ENCODE measurements at regions not wholly inside any gene's neighbourhood (a gene's known extent, or its start where the extent isn't known, plus 50 kb on each side); places are given as distances from the start of the nearest gene placed in this dataset.

GRCh38 chr2:56682397-56682760, 498.6 kb downstream of the CCDC85A start:
- in situ Hi-C loops (cut with MboI; ENCODE audit: low pct_unique_long_range_greater_than_20kb, low sequenced_read_pairs), result no loop called here
- DNase-seq, result no peak

GRCh38 chr2:56684327-56684726, 500.5 kb downstream of the CCDC85A start:
- no peak for DNase-seq
- in situ Hi-C loops (cut with MboI; ENCODE audit: low pct_unique_long_range_greater_than_20kb, low sequenced_read_pairs), result no loop called here

- DNase-seq, result no peak
- in situ Hi-C loops (cut with MboI; ENCODE audit: low pct_unique_long_range_greater_than_20kb, low sequenced_read_pairs), result no loop called here
Measured at GRCh38 chr2:56685205-56685604, 501.4 kb downstream of the CCDC85A start.

- DNase-seq, result no peak
- in situ Hi-C loops (cut with MboI; ENCODE audit: low pct_unique_long_range_greater_than_20kb, low sequenced_read_pairs), result no loop called here
Measured at GRCh38 chr2:56687169-56687568, 503.4 kb downstream of the CCDC85A start.

- in situ Hi-C loops (cut with MboI; ENCODE audit: low pct_unique_long_range_greater_than_20kb, low sequenced_read_pairs), result no loop called here
- no peak for DNase-seq
Measured at GRCh38 chr2:56688661-56689060, 504.9 kb downstream of the CCDC85A start.

GRCh38 chr2:56693501-56693900, 509.7 kb downstream of the CCDC85A start:
- no peak for DNase-seq
- in situ Hi-C loops (cut with MboI; ENCODE audit: low pct_unique_long_range_greater_than_20kb, low sequenced_read_pairs), result no loop called here

- in situ Hi-C loops (cut with MboI; ENCODE audit: low pct_unique_long_range_greater_than_20kb, low sequenced_read_pairs), result no loop called here
- DNase-seq, result no peak
Measured at GRCh38 chr2:56703001-56703400, 519.2 kb downstream of the CCDC85A start.

- in situ Hi-C loops (cut with MboI; ENCODE audit: low pct_unique_long_range_greater_than_20kb, low sequenced_read_pairs), result no loop called here
Measured at GRCh38 chr2:56705713-56706112, 521.9 kb downstream of the CCDC85A start.

GRCh38 chr2:56707218-56707617, 523.4 kb downstream of the CCDC85A start:
- DNase-seq, result no peak
- in situ Hi-C loops (cut with MboI; ENCODE audit: low pct_unique_long_range_greater_than_20kb, low sequenced_read_pairs), result no loop called here

More at GRCh38 chr2:56705713-56706112, 521.9 kb downstream of the CCDC85A start:
- no peak for DNase-seq

GRCh38 chr2:56707650-56708049, 523.9 kb downstream of the CCDC85A start:
- in situ Hi-C loops (cut with MboI; ENCODE audit: low pct_unique_long_range_greater_than_20kb, low sequenced_read_pairs), result no loop called here
- DNase-seq, result no peak

GRCh38 chr2:56709181-56709580, 525.4 kb downstream of the CCDC85A start:
- no peak for DNase-seq
- in situ Hi-C loops (cut with MboI; ENCODE audit: low pct_unique_long_range_greater_than_20kb, low sequenced_read_pairs), result no loop called here

- DNase-seq, result no peak
- in situ Hi-C loops (cut with MboI; ENCODE audit: low pct_unique_long_range_greater_than_20kb, low sequenced_read_pairs), result no loop called here
Measured at GRCh38 chr2:56713161-56713676, 529.4 kb downstream of the CCDC85A start.

GRCh38 chr2:56713978-56714377, 530.2 kb downstream of the CCDC85A start:
- in situ Hi-C loops (cut with MboI; ENCODE audit: low pct_unique_long_range_greater_than_20kb, low sequenced_read_pairs), result no loop called here

GRCh38 chr2:56714400-56714799, 530.6 kb downstream of the CCDC85A start:
- in situ Hi-C loops (cut with MboI; ENCODE audit: low pct_unique_long_range_greater_than_20kb, low sequenced_read_pairs), result no loop called here
- no peak for DNase-seq

More at GRCh38 chr2:56713978-56714377, 530.2 kb downstream of the CCDC85A start:
- DNase-seq, result no peak

- in situ Hi-C loops (cut with MboI; ENCODE audit: low pct_unique_long_range_greater_than_20kb, low sequenced_read_pairs), result no loop called here
- DNase-seq, result no peak
Measured at GRCh38 chr2:56715683-56716082, 531.9 kb downstream of the CCDC85A start.

- in situ Hi-C loops (cut with MboI; ENCODE audit: low pct_unique_long_range_greater_than_20kb, low sequenced_read_pairs), result no loop called here
- no peak for DNase-seq
Measured at GRCh38 chr2:56718413-56718812, 534.6 kb downstream of the CCDC85A start.

GRCh38 chr2:56729212-56729611, 545.4 kb downstream of the CCDC85A start:
- in situ Hi-C loops (cut with MboI; ENCODE audit: low pct_unique_long_range_greater_than_20kb, low sequenced_read_pairs), result no loop called here

GRCh38 chr2:56732946-56733345, 549.2 kb downstream of the CCDC85A start:
- no peak for DNase-seq
- in situ Hi-C loops (cut with MboI; ENCODE audit: low pct_unique_long_range_greater_than_20kb, low sequenced_read_pairs), result no loop called here

More at GRCh38 chr2:56729212-56729611, 545.4 kb downstream of the CCDC85A start:
- no peak for DNase-seq

- no peak for DNase-seq
- in situ Hi-C loops (cut with MboI; ENCODE audit: low pct_unique_long_range_greater_than_20kb, low sequenced_read_pairs), result no loop called here
Measured at GRCh38 chr2:56739413-56739812, 555.6 kb downstream of the CCDC85A start.

- no peak for DNase-seq
- in situ Hi-C loops (cut with MboI; ENCODE audit: low pct_unique_long_range_greater_than_20kb, low sequenced_read_pairs), result no loop called here
Measured at GRCh38 chr2:56741601-56742102, 557.9 kb downstream of the CCDC85A start.

GRCh38 chr2:56743807-56744206, 560.0 kb downstream of the CCDC85A start:
- no peak for DNase-seq
- in situ Hi-C loops (cut with MboI; ENCODE audit: low pct_unique_long_range_greater_than_20kb, low sequenced_read_pairs), result no loop called here
